Trophoblast cell (in vitro differentiated cells and primary cell): ENCODE measurements at regions not wholly inside any gene's neighbourhood (a gene's known extent, or its start where the extent isn't known, plus 50 kb on each side); places are given as distances from the start of the nearest gene placed in this dataset.

Source experiments
- DNase-seq, 2 donors: peaks; one replicate each; pipeline ENCODE4 v3.0.0-alpha.2; 2016
- H2AFZ ChIP-seq: 2 replicates; pipeline ENCODE4 v1.6.1; 2013; ENCODE audit warnings: low read length, moderate library complexity, mild to moderate bottlenecking; ENCODE audit not compliant: insufficient read depth, poor library complexity
- H2AK5ac ChIP-seq: 2 replicates; pipeline ENCODE4 v1.6.1; 2013; ENCODE audit warnings: mild to moderate bottlenecking, low read length
- H2BK120ac ChIP-seq: 2 replicates; pipeline ENCODE4 v1.6.1; 2013; ENCODE audit warnings: low read length, mild to moderate bottlenecking, moderate library complexity; ENCODE audit not compliant: insufficient read depth, poor library complexity
- H2BK12ac ChIP-seq: 2 replicates; pipeline ENCODE4 v1.6.1; 2013; ENCODE audit warnings: mild to moderate bottlenecking, low read length, moderate library complexity
- H2BK5ac ChIP-seq: 2 replicates; pipeline ENCODE4 v1.6.1; 2013; ENCODE audit warnings: low read length, low read depth, moderate library complexity, mild to moderate bottlenecking; ENCODE audit not compliant: poor library complexity
- H3K14ac ChIP-seq: 2 replicates; pipeline ENCODE4 v1.6.1; 2013; ENCODE audit warnings: mild to moderate bottlenecking, low read length
- H3K18ac ChIP-seq: 2 replicates; pipeline ENCODE4 v1.6.1; 2013; ENCODE audit warnings: mild to moderate bottlenecking, low read length
- H3K23ac ChIP-seq: 2 replicates; pipeline ENCODE4 v1.6.1; 2013; ENCODE audit warnings: low read length
- H3K27ac ChIP-seq: 2 replicates; pipeline ENCODE4 v1.5.1; 2013; ENCODE audit warnings: low read depth, mild to moderate bottlenecking, inconsistent platforms, low read length, moderate library complexity
- H3K27me3 ChIP-seq: 2 replicates; pipeline ENCODE4 v1.6.1; 2013; ENCODE audit warnings: inconsistent platforms, mild to moderate bottlenecking, low read length, moderate library complexity; ENCODE audit not compliant: insufficient read depth
- H3K36me3 ChIP-seq, 2 experiments: 1 replicate in 1 of 2; 2 replicates in 1 of 2; pipeline ENCODE4 v1.6.1; 2013; ENCODE audit warnings: low read length in 2 of 2, mild to moderate bottlenecking in 2 of 2, moderate library complexity in 1 of 2; ENCODE audit not compliant: insufficient read depth in 2 of 2, control insufficient read depth in 1 of 2
- H3K4ac ChIP-seq: 2 replicates; pipeline ENCODE4 v1.6.1; 2013; ENCODE audit warnings: low read depth, mild to moderate bottlenecking, low read length, moderate library complexity
- H3K4me1 ChIP-seq, 2 experiments: 1 replicate in 1 of 2; 2 replicates in 1 of 2; pipeline ENCODE4 v1.6.1; 2013; ENCODE audit warnings: low read length in 2 of 2, mild to moderate bottlenecking in 2 of 2, moderate library complexity in 1 of 2; ENCODE audit not compliant: insufficient read depth in 2 of 2, control insufficient read depth in 1 of 2
- H3K4me2 ChIP-seq: 2 replicates; pipeline ENCODE4 v1.6.1; 2013; ENCODE audit warnings: inconsistent platforms, mild to moderate bottlenecking, low read length, moderate library complexity
- H3K4me3 ChIP-seq: 2 replicates; pipeline ENCODE4 v1.5.1; 2013; ENCODE audit warnings: mild to moderate bottlenecking, low read depth, low read length, inconsistent platforms
- H3K79me1 ChIP-seq: one replicate; pipeline ENCODE4 v1.6.1; 2013; ENCODE audit warnings: low read length
- H3K79me2 ChIP-seq: 2 replicates; pipeline ENCODE4 v1.6.1; 2013; ENCODE audit warnings: low read length, mild to moderate bottlenecking; ENCODE audit not compliant: control insufficient read depth, insufficient read depth, poor library complexity
- H3K9ac ChIP-seq: 2 replicates; pipeline ENCODE4 v1.6.1; 2013; ENCODE audit warnings: mild to moderate bottlenecking, low read length
- H3K9me3 ChIP-seq: 2 replicates; pipeline ENCODE4 v1.6.1; 2013; ENCODE audit warnings: low read depth, mild to moderate bottlenecking, control low read depth, inconsistent platforms, low read length; ENCODE audit not compliant: insufficient read depth
- H4K12ac ChIP-seq: 2 replicates; pipeline ENCODE4 v1.6.1; 2013; ENCODE audit warnings: low read depth, mild to moderate bottlenecking, low read length, moderate library complexity
- H4K8ac ChIP-seq: 2 replicates; pipeline ENCODE4 v1.6.1; 2013; ENCODE audit warnings: low read depth, mild to moderate bottlenecking, low read length, moderate library complexity
- H4K91ac ChIP-seq: one replicate; pipeline ENCODE4 v1.6.1; 2013; ENCODE audit warnings: low read depth, mild to moderate bottlenecking, low read length, moderate library complexity
- WGBS: extraction: QIAGEN DNeasy Blood & Tissue Kit; methylation state at CpG from one replicate; pipeline ENCODE4 v1.1.7; 2013; ENCODE audit warnings: missing lambda C conversion rate; ENCODE audit not compliant: insufficient read length, insufficient coverage; ENCODE audit errors: extremely low coverage; 5-methylcytosine and 5-hydroxymethylcytosine counted together

GRCh38 chr18:51936115-51936514 is 403.9 kb upstream of the DCC start:
- Histone ChIP-seq H3K9ac (no peak overlapping the region), H3K4me2 (no peak overlapping the region), H2BK120ac (no peak overlapping the region), H2AK5ac (no peak overlapping the region), H3K79me1 (no peaks in the 10 kb centered on the region), H3K27ac (no peak overlapping the region), H3K27me3 (no peaks in the 10 kb centered on the region), H3K4me3 (no peak overlapping the region), H3K23ac (no peak overlapping the region), H4K8ac (no peak overlapping the region), H3K14ac (no peak overlapping the region), H3K4me1 (no peaks in the 10 kb centered on the region), H3K4ac (no peak overlapping the region), H3K9me3 (no peaks in the 10 kb centered on the region), H2BK12ac (no peak overlapping the region), H4K91ac (no peak overlapping the region), H2BK5ac (no peak overlapping the region), H3K18ac (no peak overlapping the region), H4K12ac (no peak overlapping the region), H3K36me3 (no peaks in the 10 kb centered on the region), H3K79me2 (no peaks in the 10 kb centered on the region), H2AFZ (no peak overlapping the region)
- WGBS, result no CpG with 5 or more reads among the region's 2 CpGs
- DNase-seq, result no peak

DNA sequence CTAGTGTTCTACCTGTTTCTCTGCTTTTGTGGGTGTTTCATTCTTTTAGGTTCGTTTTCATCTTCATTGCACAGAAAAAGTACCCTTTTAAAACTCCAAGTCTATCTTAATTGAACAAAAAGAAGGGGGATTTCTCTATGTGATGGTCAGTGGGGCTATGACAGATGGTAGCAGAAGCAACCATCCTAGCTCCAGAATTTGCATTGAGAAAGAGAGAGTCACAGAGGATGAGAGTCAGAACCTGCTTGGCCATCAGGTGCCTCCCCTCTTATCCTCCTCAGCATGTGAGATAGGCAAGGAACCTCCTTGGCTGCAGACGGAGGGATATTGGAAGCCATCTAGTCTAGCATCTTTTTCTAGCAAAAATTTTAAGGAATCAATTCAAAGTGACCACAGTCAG is 398.0 kb upstream of the DCC start:
- Histone ChIP-seq H3K4me3 (no peak overlapping the region), H3K36me3 (no peaks in the 10 kb centered on the region)

DNA sequence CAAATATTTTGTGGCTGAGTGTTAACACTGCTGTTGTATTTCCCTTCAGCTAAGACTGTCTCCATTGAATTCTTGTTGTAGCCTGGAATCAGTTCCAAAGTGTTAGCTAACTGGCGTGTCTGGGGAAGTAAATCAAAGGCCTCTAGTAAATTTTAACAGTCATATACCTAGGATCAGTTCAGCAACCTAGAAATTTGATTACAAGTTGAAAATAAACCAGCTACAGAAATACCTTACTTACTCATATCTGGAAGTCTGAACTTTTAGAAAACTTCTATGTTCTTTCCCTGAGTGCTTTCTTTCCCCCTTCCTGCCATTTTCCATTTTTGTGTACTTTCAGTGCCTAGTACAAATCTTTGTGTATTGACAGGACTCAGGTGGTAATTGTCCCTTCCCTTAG is 396.7 kb upstream of the DCC start:
- H3K4me1 ChIP-seq, result no peaks in the 10 kb centered on the region
- no peak for DNase-seq
- H3K4me3 ChIP-seq, result no peak overlapping the region
- no peak overlapping the region for H3K4ac ChIP-seq
- no peak overlapping the region for H2BK5ac ChIP-seq
- H4K91ac ChIP-seq, result no peak overlapping the region
- H3K18ac ChIP-seq, result no peak overlapping the region
- no peak overlapping the region for H2AFZ ChIP-seq
- no peak overlapping the region for H3K23ac ChIP-seq
- no peak overlapping the region for H2BK120ac ChIP-seq
- H4K12ac ChIP-seq, result no peak overlapping the region
- no peaks in the 10 kb centered on the region for H3K79me1 ChIP-seq
- no peaks in the 10 kb centered on the region for H3K36me3 ChIP-seq
- H2AK5ac ChIP-seq, result no peak overlapping the region
- no CpG with 5 or more reads among the region's 1 CpG for WGBS
- no peak overlapping the region for H3K27ac ChIP-seq
- H4K8ac ChIP-seq, result no peak overlapping the region
- no peaks in the 10 kb centered on the region for H3K79me2 ChIP-seq
- no peaks in the 10 kb centered on the region for H3K9me3 ChIP-seq
- H3K14ac ChIP-seq, result no peak overlapping the region
- H3K9ac ChIP-seq, result no peak overlapping the region
- H2BK12ac ChIP-seq, result no peak overlapping the region
- no peak overlapping the region for H3K4me2 ChIP-seq
- H3K27me3 ChIP-seq, result no peaks in the 10 kb centered on the region

More for the DNA sequence above, 398.0 kb upstream of the DCC start:
- Histone ChIP-seq H2AK5ac (no peak overlapping the region), H3K14ac (no peak overlapping the region), H3K4me1 (no peaks in the 10 kb centered on the region), H2BK120ac (no peak overlapping the region), H3K23ac (no peak overlapping the region), H2AFZ (no peak overlapping the region), H3K79me2 (no peaks in the 10 kb centered on the region), H3K4me2 (no peak overlapping the region), H3K27me3 (no peaks in the 10 kb centered on the region), H2BK12ac (no peak overlapping the region), H4K12ac (no peak overlapping the region), H3K27ac (no peak overlapping the region), H3K9me3 (no peaks in the 10 kb centered on the region), H3K18ac (no peak overlapping the region), H3K79me1 (no peaks in the 10 kb centered on the region), H4K8ac (no peak overlapping the region), H4K91ac (no peak overlapping the region), H3K9ac (no peak overlapping the region), H2BK5ac (no peak overlapping the region), H3K4ac (no peak overlapping the region)
- no peak for DNase-seq
- no CpG with 5 or more reads among the region's 2 CpGs for WGBS

DNA sequence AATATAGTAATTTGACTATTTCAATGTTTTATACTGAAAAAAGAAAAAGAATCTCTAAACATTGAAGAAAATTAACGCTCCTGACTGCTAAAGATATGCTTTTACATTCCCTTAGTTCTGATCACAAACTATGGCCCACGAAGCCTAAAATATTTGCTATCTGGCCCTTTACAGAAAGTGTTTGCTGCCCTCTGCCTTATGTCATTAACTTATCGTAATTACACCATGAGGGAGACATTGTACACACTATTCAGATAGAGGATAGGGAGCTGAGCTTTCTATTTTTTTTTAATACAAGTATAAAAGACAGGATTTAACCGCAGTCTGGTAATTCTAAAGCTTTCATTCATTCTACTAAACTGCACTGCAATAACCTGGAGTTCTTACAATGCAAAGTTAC is 393.1 kb upstream of the DCC start:
- no peaks in the 10 kb centered on the region for H3K27me3 ChIP-seq
- no peak overlapping the region for H3K27ac ChIP-seq
- DNase-seq, result no peak
- no peak overlapping the region for H2BK120ac ChIP-seq
- H3K9ac ChIP-seq, result no peak overlapping the region
- no peaks in the 10 kb centered on the region for H3K79me1 ChIP-seq
- no peak overlapping the region for H2AK5ac ChIP-seq
- no peak overlapping the region for H2BK12ac ChIP-seq
- no peak overlapping the region for H3K4me2 ChIP-seq
- no peak overlapping the region for H2BK5ac ChIP-seq
- no peaks in the 10 kb centered on the region for H3K36me3 ChIP-seq
- H3K14ac ChIP-seq, result no peak overlapping the region
- no peak overlapping the region for H3K23ac ChIP-seq
- no peaks in the 10 kb centered on the region for H3K9me3 ChIP-seq
- no peaks in the 10 kb centered on the region for H3K4me1 ChIP-seq
- no peak overlapping the region for H4K91ac ChIP-seq
- H3K79me2 ChIP-seq, result no peaks in the 10 kb centered on the region
- no peak overlapping the region for H3K4ac ChIP-seq
- H4K8ac ChIP-seq, result no peak overlapping the region
- no peak overlapping the region for H2AFZ ChIP-seq
- no peak overlapping the region for H4K12ac ChIP-seq
- H3K4me3 ChIP-seq, result no peak overlapping the region
- WGBS, result no CpG with 5 or more reads among the region's 4 CpGs
- H3K18ac ChIP-seq, result no peak overlapping the region
